NCI-H774 (cell line): ENCODE measurements at regions not wholly inside any gene's neighbourhood (a gene's known extent, or its start where the extent isn't known, plus 50 kb on each side); places are given as distances from the start of the nearest gene placed in this dataset.

Experiments used
- DNase-seq: peaks from one replicate; lab custom pipeline; 2025; lab: John Stamatoyannopoulos, UW

- no peak for DNase-seq
These were observed 69.2 kb upstream of the PLS3 start for GRCh38 chrX:115491766-115492165.

- DNase-seq, result no peak
These were observed 68.0 kb upstream of the PLS3 start for GRCh38 chrX:115493015-115493414.

GRCh38 chrX:115494161-115494560, 66.8 kb upstream of the PLS3 start:
- DNase-seq, result peak; percentile 11

GRCh38 chrX:115499112-115499805, 61.7 kb upstream of the PLS3 start:
- no peak for DNase-seq

DNA sequence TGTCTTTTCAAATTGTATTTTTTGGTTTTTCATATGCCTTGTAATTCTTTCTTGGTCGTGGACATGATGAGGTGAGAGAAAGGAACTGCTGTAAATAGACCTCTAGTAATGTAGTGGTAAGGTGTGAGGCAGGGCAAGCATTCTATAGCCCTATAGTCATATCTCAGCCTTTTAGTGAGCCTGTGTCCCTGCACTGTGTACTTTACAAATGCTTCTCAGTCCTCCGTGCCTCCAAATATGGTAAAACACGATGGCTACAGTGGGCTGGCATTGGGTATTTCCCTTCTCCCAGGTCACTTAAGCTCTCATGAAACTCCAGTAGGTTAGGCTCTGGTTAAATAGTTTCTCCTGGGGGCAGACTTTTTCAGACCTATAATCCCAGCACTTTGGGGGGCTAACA, 57.9 kb upstream of the PLS3 start:
- DNase-seq, result no peak

- DNase-seq, result no peak
These were observed 56.8 kb upstream of the PLS3 start for GRCh38 chrX:115504167-115504566.
